ENCODE measurements at regions not wholly inside any gene's neighbourhood (a gene's known extent, or its start where the extent isn't known, plus 50 kb on each side); places are given as distances from the start of the nearest gene placed in this dataset.

DNA sequence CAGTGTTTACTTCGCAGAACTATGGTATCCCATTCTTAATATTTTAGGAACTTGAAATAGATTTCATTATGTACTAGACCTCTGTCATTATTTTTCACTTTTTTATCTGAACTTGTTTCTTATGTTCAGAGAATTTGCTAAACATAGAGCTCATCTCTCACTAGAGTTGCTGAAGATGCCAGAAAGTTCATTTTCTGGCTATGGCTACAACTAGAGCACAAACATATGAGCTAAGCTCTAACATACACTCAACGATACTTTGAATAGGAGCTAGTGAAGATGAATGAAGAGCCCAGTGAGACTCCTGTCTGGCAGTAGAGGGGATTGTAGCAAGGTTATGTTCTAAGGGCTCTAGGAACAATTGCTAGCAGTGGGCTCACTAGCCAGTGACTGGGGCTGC is 582.2 kb downstream of the KIF4B start:
- ChIA-PET POLR2A (no interaction called here), CTCF (no interaction called here), RAD21 (ENCODE audit: low non-redundant PET in 1 of 2, low total read pairs in 2 of 2, uncharacterized antibody in 2 of 2, unreplicated experiment in 2 of 2) (no interaction called here)
- Histone ChIP-seq H3K9me3 (ENCODE audit: control insufficient read depth in 1 of 2, insufficient read depth in 1 of 2, low read depth in 1 of 2, low read length in 2 of 2) (no peaks in the 10 kb centered on the region; a peak in 1 of 4 replicates), H3K4me2 (ENCODE audit: low read length) (no peak overlapping the region), H2AFZ (ENCODE audit: low read depth, low read length, poor library complexity, severe bottlenecking) (no peak overlapping the region), H3K79me2 (ENCODE audit: insufficient read depth, low read length) (no peaks in the 10 kb centered on the region), H3K4me1 (ENCODE audit: control insufficient read depth in 1 of 2, insufficient read depth in 2 of 2, low read length in 2 of 2) (no peaks in the 10 kb centered on the region), H3K4me3 (replicated peaks in 1 of 2; ENCODE audit: low read depth in 1 of 2, low read length in 2 of 2) (no peak overlapping the region), H3K9me2 (ENCODE audit: insufficient read depth) (no peaks in the 10 kb centered on the region), H3K27ac (ENCODE audit: low read depth, low read length) (no peak overlapping the region), H3K27me3 (ENCODE audit: insufficient read depth, low read length) (no peaks in the 10 kb centered on the region), H3K9ac (ENCODE audit: low read length) (no peak overlapping the region), H3K36me3 (ENCODE audit: control insufficient read depth in 1 of 2, insufficient read depth in 2 of 2, low read length in 2 of 2) (no peaks in the 10 kb centered on the region), H4K20me1 (ENCODE audit: insufficient read depth) (no peaks in the 10 kb centered on the region)
- BruUV-seq (replicated peaks): no TSS peak
- DNase-seq (ENCODE audit: low read depth, low spot score) (no peak), ATAC-seq (no peak)
- TF ChIP-seq ATF3 (IDR thresholded peaks at IDR 0.05) (no peak), FOSL1 (IDR thresholded peaks at IDR 0.05; ENCODE audit: low read depth) (no peak), JUND (IDR thresholded peaks at IDR 0.05) (no peak), RAD21 (IDR thresholded peaks at IDR 0.05; ENCODE audit: low read depth) (no peak)
- intact Hi-C loops (cut with micrococcal nuclease): no loop called here

GRCh38 chr5:155598552-155598951 is 585.0 kb downstream of the KIF4B start:
- Histone ChIP-seq H3K9me2 (ENCODE audit: insufficient read depth) (no peaks in the 10 kb centered on the region), H3K36me3 (ENCODE audit: control insufficient read depth in 1 of 2, insufficient read depth in 2 of 2, low read length in 2 of 2) (no peaks in the 10 kb centered on the region), H3K4me1 (ENCODE audit: control insufficient read depth in 1 of 2, insufficient read depth in 2 of 2, low read length in 2 of 2) (no peaks in the 10 kb centered on the region), H3K9ac (ENCODE audit: low read length) (no peak overlapping the region), H2AFZ (ENCODE audit: low read depth, low read length, poor library complexity, severe bottlenecking) (no peak overlapping the region), H3K4me2 (ENCODE audit: low read length) (no peak overlapping the region), H3K9me3 (ENCODE audit: control insufficient read depth in 1 of 2, insufficient read depth in 1 of 2, low read depth in 1 of 2, low read length in 2 of 2) (no peaks in the 10 kb centered on the region; a peak in 1 of 4 replicates), H3K27ac (ENCODE audit: low read depth, low read length) (no peak overlapping the region), H4K20me1 (ENCODE audit: insufficient read depth) (no peaks in the 10 kb centered on the region), H3K4me3 (replicated peaks in 1 of 2; ENCODE audit: low read depth in 1 of 2, low read length in 2 of 2) (no peak overlapping the region), H3K27me3 (ENCODE audit: insufficient read depth, low read length) (no peaks in the 10 kb centered on the region), H3K79me2 (ENCODE audit: insufficient read depth, low read length) (no peaks in the 10 kb centered on the region)
- no peak for ATAC-seq
- CTCF ChIA-PET: no interaction called here
- intact Hi-C loops (cut with micrococcal nuclease): no loop called here
- POLR2A ChIA-PET: no interaction called here
- RAD21 ChIA-PET (ENCODE audit: low non-redundant PET in 1 of 2, low total read pairs in 2 of 2, uncharacterized antibody in 2 of 2, unreplicated experiment in 2 of 2): no interaction called here
- no peak for DNase-seq (ENCODE audit: low read depth, low spot score)
- BruUV-seq (replicated peaks): no TSS peak
- TF ChIP-seq YY1 (IDR thresholded peaks at IDR 0.05; ENCODE audit: extremely low read depth, insufficient replicate concordance, low read depth, low read length): no peak
